Mammary epithelial cell (primary cell): ENCODE measurements at regions not wholly inside any gene's neighbourhood (a gene's known extent, or its start where the extent isn't known, plus 50 kb on each side); places are given as distances from the start of the nearest gene placed in this dataset.

ENCODE experiments used
- EZH2 ChIP-seq: IDR thresholded peaks from 2 replicates; pipeline ENCODE4 v1.6.1; 2012; ENCODE audit warnings: low read length, inconsistent platforms, borderline replicate concordance
- TF ChIP-seq, protein P1 (sequence below), 2 donors: IDR thresholded peaks in 1 of 2; conservative IDR thresholded peaks in 1 of 2; 2 replicates each; pipeline ENCODE4 v1.5.1; 2011 to 2012; ENCODE audit warnings: inconsistent platforms in 2 of 2, low read length in 2 of 2, mild to moderate bottlenecking in 2 of 2, control low read depth in 1 of 2, low read depth in 1 of 2; ENCODE audit not compliant: insufficient read depth in 1 of 2; ENCODE audit errors: extremely low read depth in 1 of 2

DNA sequence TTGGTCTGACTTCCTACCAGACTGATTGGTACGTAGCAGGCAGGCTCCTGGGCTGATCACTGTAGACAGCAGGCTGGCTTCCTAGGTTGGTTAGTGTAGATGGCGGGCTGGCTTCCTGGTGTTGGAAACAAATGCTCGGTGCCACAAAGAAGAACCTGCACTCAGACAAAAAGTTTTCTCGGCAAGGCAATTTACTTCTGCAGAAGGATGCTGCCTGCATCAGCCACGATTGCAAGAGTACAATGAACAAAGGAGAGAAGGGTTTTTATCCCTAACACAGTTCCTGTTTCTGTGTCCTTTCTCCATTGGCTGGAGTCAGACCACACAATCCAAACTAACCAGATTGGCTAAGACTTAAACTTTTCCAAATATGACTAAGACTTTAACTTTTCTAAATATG is 123.6 kb upstream of the PPP2R2D start:
- TF ChIP-seq, protein P1, sequence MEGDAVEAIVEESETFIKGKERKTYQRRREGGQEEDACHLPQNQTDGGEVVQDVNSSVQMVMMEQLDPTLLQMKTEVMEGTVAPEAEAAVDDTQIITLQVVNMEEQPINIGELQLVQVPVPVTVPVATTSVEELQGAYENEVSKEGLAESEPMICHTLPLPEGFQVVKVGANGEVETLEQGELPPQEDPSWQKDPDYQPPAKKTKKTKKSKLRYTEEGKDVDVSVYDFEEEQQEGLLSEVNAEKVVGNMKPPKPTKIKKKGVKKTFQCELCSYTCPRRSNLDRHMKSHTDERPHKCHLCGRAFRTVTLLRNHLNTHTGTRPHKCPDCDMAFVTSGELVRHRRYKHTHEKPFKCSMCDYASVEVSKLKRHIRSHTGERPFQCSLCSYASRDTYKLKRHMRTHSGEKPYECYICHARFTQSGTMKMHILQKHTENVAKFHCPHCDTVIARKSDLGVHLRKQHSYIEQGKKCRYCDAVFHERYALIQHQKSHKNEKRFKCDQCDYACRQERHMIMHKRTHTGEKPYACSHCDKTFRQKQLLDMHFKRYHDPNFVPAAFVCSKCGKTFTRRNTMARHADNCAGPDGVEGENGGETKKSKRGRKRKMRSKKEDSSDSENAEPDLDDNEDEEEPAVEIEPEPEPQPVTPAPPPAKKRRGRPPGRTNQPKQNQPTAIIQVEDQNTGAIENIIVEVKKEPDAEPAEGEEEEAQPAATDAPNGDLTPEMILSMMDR (conservative IDR thresholded peaks at IDR 0.05 in 1 of 2, IDR thresholded peaks at IDR 0.05 in 1 of 2; ENCODE audit: extremely low read depth in 1 of 2, insufficient read depth in 1 of 2, low read depth in 1 of 2, low read length in 2 of 2): no peak
- no peak for TF ChIP-seq EZH2
